ENCODE measurements at regions not wholly inside any gene's neighbourhood (a gene's known extent, or its start where the extent isn't known, plus 50 kb on each side); places are given as distances from the start of the nearest gene placed in this dataset.

GRCh38 chr13:85230691-85231093 is 568.5 kb downstream of the SLITRK6 start:
- H3K9me3 ChIP-seq (ENCODE audit: control insufficient read depth, insufficient read depth, low read length): no peaks in the 10 kb centered on the region
- TF ChIP-seq CTCF (IDR thresholded peaks at IDR 0.05; ENCODE audit: low read depth, low read length): no peak
- peak; percentile 57 for DNase-seq (ENCODE audit: low read depth, low spot score)
- CTCF ChIA-PET: no interaction called here
- POLR2A ChIA-PET: interaction anchor here (1.1 kb wide), 1 partner anchor 267 kb away, joined by 3 read pairs; no protein-coding TSS in a partner anchor
- H3K4me3 ChIP-seq (ENCODE audit: low read depth, low read length): no peak overlapping the region
- no peak overlapping the region for H3K27ac ChIP-seq (ENCODE audit: low read depth, low read length)
- H3K27me3 ChIP-seq (ENCODE audit: control insufficient read depth, insufficient read depth, low read length): no peaks in the 10 kb centered on the region

GRCh38 chr13:85228692-85229091 is 570.5 kb downstream of the SLITRK6 start:
- Histone ChIP-seq H3K4me3 (ENCODE audit: low read depth, low read length) (no peak overlapping the region), H3K27me3 (ENCODE audit: control insufficient read depth, insufficient read depth, low read length) (no peaks in the 10 kb centered on the region), H3K27ac (ENCODE audit: low read depth, low read length) (no peak overlapping the region), H3K9me3 (ENCODE audit: control insufficient read depth, insufficient read depth, low read length) (no peaks in the 10 kb centered on the region)
- CTCF ChIA-PET: interaction anchor here (0.5 kb wide), 1 partner anchor 271 kb away, joined by 3 read pairs; no protein-coding TSS in a partner anchor
- TF ChIP-seq CTCF (IDR thresholded peaks at IDR 0.05; ENCODE audit: low read depth, low read length): no peak
- POLR2A ChIA-PET: no interaction called here
- DNase-seq (ENCODE audit: low read depth, low spot score): no peak

- no peaks in the 10 kb centered on the region for H3K9me3 ChIP-seq (ENCODE audit: control insufficient read depth, insufficient read depth, low read length)
- POLR2A ChIA-PET: interaction anchor here (0.7 kb wide), 1 partner anchor 1206 kb away, joined by 6 read pairs; no protein-coding TSS in a partner anchor
- H3K4me3 ChIP-seq (ENCODE audit: low read depth, low read length): no peak overlapping the region
- CTCF ChIA-PET: interaction anchor here (0.5 kb wide), 1 partner anchor 23 kb away, joined by 3 read pairs; no protein-coding TSS in a partner anchor
- no peak for TF ChIP-seq CTCF (IDR thresholded peaks at IDR 0.05; ENCODE audit: low read depth, low read length)
- no peaks in the 10 kb centered on the region for H3K27me3 ChIP-seq (ENCODE audit: control insufficient read depth, insufficient read depth, low read length)
- DNase-seq (ENCODE audit: low read depth, low spot score): no peak
- no peak overlapping the region for H3K27ac ChIP-seq (ENCODE audit: low read depth, low read length)
Observed at GRCh38 chr13:85223883-85224656, 575.1 kb downstream of the SLITRK6 start.

GRCh38 chr13:85216576-85216975 is 582.6 kb downstream of the SLITRK6 start:
- ChIA-PET CTCF (no interaction called here), POLR2A (no interaction called here)
- Histone ChIP-seq H3K4me3 (ENCODE audit: low read depth, low read length) (no peak overlapping the region), H3K27ac (ENCODE audit: low read depth, low read length) (no peak overlapping the region), H3K27me3 (ENCODE audit: control insufficient read depth, insufficient read depth, low read length) (no peaks in the 10 kb centered on the region), H3K9me3 (ENCODE audit: control insufficient read depth, insufficient read depth, low read length) (no peaks in the 10 kb centered on the region)
- TF ChIP-seq CTCF (IDR thresholded peaks at IDR 0.05; ENCODE audit: low read depth, low read length): no peak
- no peak for DNase-seq (ENCODE audit: low read depth, low spot score)

GRCh38 chr13:85212692-85213091 is 586.5 kb downstream of the SLITRK6 start:
- Histone ChIP-seq H3K27ac (ENCODE audit: low read depth, low read length) (no peak overlapping the region), H3K27me3 (ENCODE audit: control insufficient read depth, insufficient read depth, low read length) (no peaks in the 10 kb centered on the region), H3K4me3 (ENCODE audit: low read depth, low read length) (no peak overlapping the region), H3K9me3 (ENCODE audit: control insufficient read depth, insufficient read depth, low read length) (no peaks in the 10 kb centered on the region)
- CTCF ChIA-PET: no interaction called here
- no peak for TF ChIP-seq CTCF (IDR thresholded peaks at IDR 0.05; ENCODE audit: low read depth, low read length)
- POLR2A ChIA-PET: no interaction called here
- DNase-seq (ENCODE audit: low read depth, low spot score): no peak
